HG03457 (cell line): ENCODE measurements at regions not wholly inside any gene's neighbourhood (a gene's known extent, or its start where the extent isn't known, plus 50 kb on each side); places are given as distances from the start of the nearest gene placed in this dataset.

ENCODE experiments used
- ATAC-seq: cut with Tn5 transposase; IDR thresholded peaks from one replicate; pipeline ENCODE4 v1.9.1; 2021; ENCODE audit warnings: moderate number of reproducible peaks; ENCODE audit not compliant: unreplicated experiment

GRCh38 chr12:39048395-39048794 lies 143.0 kb upstream of the CPNE8 start:
- ATAC-seq = no peak

- no peak for ATAC-seq
Observed at GRCh38 chr12:39047539-39048262, 142.3 kb upstream of the CPNE8 start.

DNA sequence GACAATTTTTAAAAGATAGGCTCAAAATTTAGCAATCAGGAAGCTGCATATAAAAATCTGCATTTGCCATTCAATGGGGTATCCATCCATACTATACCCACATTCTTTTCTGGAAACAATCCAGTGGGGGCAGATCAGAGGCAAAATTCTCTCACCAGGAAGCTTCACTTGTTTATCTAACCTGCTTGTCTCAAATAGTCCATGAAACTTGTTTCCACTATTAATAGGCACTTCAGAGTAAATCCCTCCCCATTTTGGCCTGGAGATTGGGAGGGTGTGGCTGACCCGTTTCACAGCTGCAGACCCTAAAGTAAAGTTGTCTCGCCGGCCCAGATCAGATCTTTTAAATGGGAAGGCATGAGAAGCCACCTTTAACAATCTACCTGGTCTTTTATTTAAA lies 139.4 kb upstream of the CPNE8 start:
- no peak for ATAC-seq

GRCh38 chr12:39043424-39043822 lies 138.0 kb upstream of the CPNE8 start:
- no peak for ATAC-seq

- ATAC-seq = no peak
Observed at GRCh38 chr12:39040275-39040674, 134.9 kb upstream of the CPNE8 start.

DNA sequence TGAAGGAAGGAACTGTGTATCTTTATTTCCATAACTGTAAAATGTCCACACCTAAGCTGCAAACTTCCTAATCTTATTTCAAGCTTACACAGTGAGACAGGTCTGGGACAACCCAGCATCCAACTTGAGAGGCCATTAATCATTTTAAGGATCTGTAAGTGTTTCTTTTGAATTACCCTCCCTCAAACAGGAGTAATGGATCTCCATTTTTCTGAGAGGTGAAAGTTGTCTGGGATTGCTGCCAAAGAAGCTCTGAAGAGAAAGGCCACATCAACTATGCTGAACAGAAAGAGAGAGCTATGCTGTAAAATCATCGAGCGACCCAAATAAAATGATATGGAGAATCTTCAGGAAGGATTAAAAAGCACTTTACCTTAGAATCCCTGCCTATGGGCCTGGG lies 131.7 kb upstream of the CPNE8 start:
- no peak for ATAC-seq

GRCh38 chr12:39036105-39036504 lies 130.7 kb upstream of the CPNE8 start:
- no peak for ATAC-seq

- no peak for ATAC-seq
Observed at GRCh38 chr12:39033782-39034181, 128.4 kb upstream of the CPNE8 start.

GRCh38 chr12:39032448-39032847 lies 127.1 kb upstream of the CPNE8 start:
- ATAC-seq = no peak

- ATAC-seq = no peak
Observed at GRCh38 chr12:39032034-39032433, 126.6 kb upstream of the CPNE8 start.

GRCh38 chr12:39028382-39028781 lies 123.0 kb upstream of the CPNE8 start:
- ATAC-seq = no peak

DNA sequence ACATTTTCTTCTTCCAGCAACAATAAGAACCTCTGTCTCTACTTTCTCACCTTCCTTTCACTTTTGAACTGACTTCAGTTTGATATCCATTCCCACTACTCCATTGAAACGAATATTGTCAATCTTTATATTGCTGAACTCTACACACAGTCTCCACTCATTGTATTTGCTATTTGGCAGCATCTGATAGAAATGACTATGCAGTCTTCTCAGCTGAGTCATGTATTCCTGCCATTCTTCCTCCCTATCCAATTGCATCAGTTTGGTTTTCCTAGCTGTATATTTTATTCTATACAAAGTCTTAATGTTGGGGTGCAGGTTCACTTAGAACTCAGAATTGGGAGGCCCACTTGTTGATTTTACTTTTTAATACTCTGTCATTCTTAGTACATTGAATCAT lies 107.5 kb upstream of the CPNE8 start:
- no peak for ATAC-seq

GRCh38 chr12:39011166-39011565 lies 105.8 kb upstream of the CPNE8 start:
- ATAC-seq = no peak

DNA sequence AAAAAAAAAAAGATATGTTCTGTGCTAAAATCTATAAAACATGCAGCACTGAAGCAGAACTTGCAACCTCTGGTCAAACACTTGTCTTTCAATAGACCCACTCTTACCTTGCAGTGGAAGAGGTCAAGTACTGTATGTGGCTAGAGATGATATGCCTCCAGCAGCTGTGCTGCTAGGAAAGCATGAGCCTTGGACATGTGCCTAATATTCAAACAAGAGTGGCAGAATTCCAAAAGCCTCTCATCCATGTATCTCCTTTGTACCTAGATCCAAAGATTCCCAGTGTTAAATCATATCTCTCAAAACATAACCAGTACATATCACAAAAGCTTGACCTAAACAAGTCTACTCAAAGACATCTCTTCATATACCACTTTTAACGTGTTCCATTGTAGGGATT lies 105.0 kb upstream of the CPNE8 start:
- no peak for ATAC-seq

DNA sequence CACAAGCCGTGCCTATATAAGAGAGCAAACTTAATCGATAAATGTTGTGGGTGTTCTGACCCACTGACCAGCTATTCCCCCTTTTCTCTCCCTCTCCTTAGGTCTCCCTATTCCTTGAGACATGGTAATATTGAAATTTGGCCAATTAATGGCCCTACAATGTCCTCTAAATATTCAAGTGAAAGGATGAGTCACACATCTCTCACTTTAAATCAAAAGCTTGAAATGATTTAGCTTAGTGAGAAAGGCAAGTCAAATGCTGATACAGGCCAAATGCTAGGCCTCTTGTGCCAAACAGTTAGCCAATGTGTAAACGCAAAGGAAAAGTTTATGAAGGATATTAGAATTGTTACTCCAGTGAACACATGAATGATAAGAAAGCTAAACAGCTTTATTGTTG lies 102.2 kb upstream of the CPNE8 start:
- ATAC-seq = no peak

GRCh38 chr12:39006286-39006685 lies 100.9 kb upstream of the CPNE8 start:
- no peak for ATAC-seq

GRCh38 chr12:39005671-39006070 lies 100.3 kb upstream of the CPNE8 start:
- no peak for ATAC-seq

DNA sequence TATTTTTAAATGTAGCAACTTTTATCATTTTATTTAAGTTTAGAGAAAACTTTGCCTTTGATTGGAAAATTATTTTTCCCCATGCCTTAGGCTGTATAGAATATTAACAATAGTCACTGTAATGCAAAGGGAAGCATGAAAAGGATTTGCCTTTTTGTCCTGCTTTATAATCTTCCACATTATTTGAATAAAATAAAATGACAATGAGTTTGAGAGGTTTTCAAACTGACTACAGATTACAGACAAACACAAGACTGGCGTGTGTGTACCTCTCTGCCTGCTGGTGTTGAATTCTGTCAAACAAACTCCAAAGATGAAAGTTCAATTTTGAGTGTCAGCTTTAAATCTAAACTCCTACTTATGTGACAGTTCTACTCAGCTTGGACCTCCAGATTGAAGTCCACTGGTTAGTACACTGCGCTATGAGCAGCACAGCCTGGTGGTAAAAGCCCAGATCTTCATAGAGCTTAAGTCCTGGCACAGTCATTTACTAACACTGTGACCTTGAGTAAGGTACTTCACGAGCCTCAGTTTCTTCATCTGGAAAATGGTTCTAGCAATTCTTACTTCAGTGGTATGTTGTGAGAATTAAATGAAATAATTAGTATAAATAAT lies 98.3 kb upstream of the CPNE8 start:
- no peak for ATAC-seq

DNA sequence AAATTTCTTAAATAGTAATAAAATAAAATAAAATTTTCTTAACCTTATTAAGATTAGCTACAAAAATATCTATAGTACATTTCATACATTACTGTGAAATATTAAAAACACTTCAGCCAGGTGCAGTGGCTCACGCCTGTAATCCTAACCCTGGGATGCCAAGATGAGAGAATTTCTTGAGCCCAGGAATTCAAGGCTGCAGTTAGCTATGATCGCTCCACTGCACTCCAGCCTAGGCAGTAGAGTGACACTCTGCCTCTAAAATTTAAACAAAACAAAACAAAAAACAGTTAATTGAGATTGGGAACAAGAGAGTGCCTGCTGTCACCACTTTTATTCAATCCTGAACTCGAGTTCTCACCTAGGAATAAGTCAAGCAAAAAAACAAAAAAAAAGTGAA lies 95.0 kb upstream of the CPNE8 start:
- ATAC-seq = no peak

- no peak for ATAC-seq
Observed at GRCh38 chr12:38998887-38999482, 93.6 kb upstream of the CPNE8 start.

DNA sequence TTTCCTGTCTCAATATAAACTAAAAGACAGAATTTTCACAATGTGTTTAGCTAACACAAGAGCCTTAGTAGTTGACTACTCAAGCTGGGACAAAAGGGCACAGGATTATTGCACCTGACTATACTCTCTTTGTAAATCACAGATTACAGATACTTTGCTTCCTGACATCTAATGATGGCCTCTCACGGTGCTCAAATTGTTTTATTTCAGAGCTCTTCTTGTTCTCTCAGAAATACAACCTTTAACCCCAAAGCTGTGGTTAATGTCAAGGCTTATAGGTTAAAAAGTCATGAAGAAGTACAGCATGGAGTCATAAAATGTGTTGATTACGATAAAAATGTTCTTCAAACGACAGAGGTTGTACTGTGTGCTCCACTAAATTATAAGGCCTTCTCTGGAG lies 89.9 kb upstream of the CPNE8 start:
- ATAC-seq = no peak

DNA sequence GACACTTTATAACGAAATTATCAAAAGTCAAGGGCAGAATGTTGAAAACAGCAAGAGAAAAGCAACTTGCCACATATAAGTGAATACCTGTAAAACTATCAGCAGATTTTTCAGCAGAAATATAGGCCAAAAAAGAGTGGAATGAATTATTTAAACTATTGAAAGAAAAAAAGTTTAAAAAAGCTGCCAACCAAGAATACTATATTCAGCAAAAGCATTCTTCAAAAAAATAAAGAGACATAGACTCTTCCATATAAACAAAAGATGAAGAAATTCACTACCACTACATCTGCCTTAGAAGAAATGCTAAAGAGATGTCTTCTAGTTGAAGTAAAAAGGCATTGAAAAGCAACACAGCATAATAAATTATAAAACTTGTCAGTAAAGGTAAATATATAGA lies 80.6 kb upstream of the CPNE8 start:
- ATAC-seq = no peak

DNA sequence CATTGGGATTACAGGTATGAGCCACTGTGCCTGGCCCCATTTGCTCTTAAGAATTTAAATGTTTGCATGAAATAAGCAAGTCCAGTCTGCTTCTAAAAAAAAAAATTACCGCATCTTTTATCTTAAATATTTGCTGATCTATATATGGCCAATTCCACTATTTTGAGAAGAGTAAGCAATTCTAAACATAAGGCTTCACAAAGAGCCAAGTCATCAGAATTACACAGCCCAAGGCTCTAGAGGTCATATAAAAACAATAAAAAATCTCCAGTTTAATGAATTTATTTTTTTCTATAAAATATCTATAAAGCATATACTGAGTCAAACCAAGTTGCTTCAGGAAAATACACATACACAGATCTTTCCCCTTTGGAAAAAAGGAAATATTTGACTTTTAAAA lies 79.0 kb upstream of the CPNE8 start:
- no peak for ATAC-seq
